T-cell (primary cell): ENCODE measurements at regions not wholly inside any gene's neighbourhood (a gene's known extent, or its start where the extent isn't known, plus 50 kb on each side); places are given as distances from the start of the nearest gene placed in this dataset.

Source experiments
- ATAC-seq, 4 experiments: fragments of 200-7000 bp in 3 of 4; fragments of 150-1000 bp in 1 of 4; cut with Tn5 transposase; replicated peaks in 1 of 4; 1 replicate in 3 of 4; 2 replicates in 1 of 4; pipeline ENCODE4 v1.10.0; 2021; ENCODE audit warnings: moderate library complexity in 3 of 4, mild to moderate bottlenecking in 2 of 4, moderate number of reproducible peaks in 1 of 4
- CTCF ChIA-PET, 2 donors: fragments of 300-600 bp; sonication (Branson Sonifier 250); formaldehyde crosslinking; loops; one replicate each; lab custom pipeline; 2022; ENCODE audit warnings: antibody characterized with exemption in 2 of 2; lab: Charles Lee
- POLR2A ChIA-PET, 2 donors: fragments of 300-600 bp; sonication (Branson Sonifier 250); formaldehyde crosslinking; loops; one replicate each; lab custom pipeline; 2022; ENCODE audit warnings: antibody characterized with exemption in 2 of 2; lab: Charles Lee
- DNase-seq, 35 experiments: peaks; one replicate each; pipeline versions ENCODE4 v3.0.0 to v3.0.0-alpha.2; 2013 to 2023
- H3K27ac ChIP-seq: one replicate; pipeline ENCODE4 v1.5.1; 2013; ENCODE audit warnings: low read length
- H3K27me3 ChIP-seq, 2 experiments: replicated peaks in 1 of 2; 1 replicate in 1 of 2; 2 replicates in 1 of 2; pipeline versions ENCODE4 v1.6.1 to v1.7.0; 2013; ENCODE audit warnings: low read length in 1 of 2, mixed read lengths in 1 of 2; ENCODE audit not compliant: control insufficient read depth in 2 of 2, insufficient read depth in 2 of 2; ENCODE audit errors: extremely low read depth in 1 of 2
- H3K36me3 ChIP-seq, 2 donors: 1 replicate in 1 of 2; 2 replicates in 1 of 2; pipeline versions ENCODE4 v1.6.1 to v1.7.0; 2013; ENCODE audit warnings: low read length in 1 of 2; ENCODE audit not compliant: control insufficient read depth in 2 of 2, insufficient read depth in 1 of 2; ENCODE audit errors: extremely low read depth in 1 of 2
- H3K4me1 ChIP-seq, 2 experiments: 1 replicate in 1 of 2; 2 replicates in 1 of 2; pipeline versions ENCODE4 v1.6.1 to v1.7.0; 2013; ENCODE audit warnings: low read length in 2 of 2, mixed read lengths in 1 of 2; ENCODE audit not compliant: insufficient read depth in 2 of 2, control insufficient read depth in 1 of 2; ENCODE audit errors: extremely low read depth in 1 of 2
- H3K4me3 ChIP-seq, 2 donors: 1 replicate in 1 of 2; 2 replicates in 1 of 2; pipeline versions ENCODE4 v1.5.1 to v1.7.0; 2013; ENCODE audit warnings: mild to moderate bottlenecking in 2 of 2, low read length in 1 of 2, moderate library complexity in 1 of 2; ENCODE audit not compliant: control insufficient read depth in 1 of 2; ENCODE audit errors: extremely low read depth in 1 of 2
- H3K9me3 ChIP-seq: 2 replicates; pipeline ENCODE4 v1.7.0; 2013
- H3K27ac Mint-ChIP-seq, 2 donors: one replicate each; pipeline ENCODE4 v1.8.0; 2020 to 2021; ENCODE audit warnings: mild to moderate bottlenecking in 2 of 2, mixed read lengths in 2 of 2
- H3K27me3 Mint-ChIP-seq, 2 donors: one replicate each; pipeline ENCODE4 v1.8.0; 2021 to 2022; ENCODE audit warnings: mixed read lengths in 2 of 2
- H3K36me3 Mint-ChIP-seq: one replicate; pipeline ENCODE4 v1.8.0; 2021; ENCODE audit warnings: mixed read lengths
- H3K4me1 Mint-ChIP-seq, 3 donors: one replicate each; pipeline ENCODE4 v1.8.0; 2020 to 2022; ENCODE audit warnings: mixed read lengths in 3 of 3, mild to moderate bottlenecking in 1 of 3
- H3K4me3 Mint-ChIP-seq, 3 donors: one replicate each; pipeline ENCODE4 v1.8.0; 2020 to 2022; ENCODE audit warnings: mild to moderate bottlenecking in 3 of 3, mixed read lengths in 3 of 3, moderate library complexity in 3 of 3
- H3K9me3 Mint-ChIP-seq, 3 donors: one replicate each; pipeline ENCODE4 v1.8.0; 2020 to 2022; ENCODE audit warnings: mixed read lengths in 3 of 3
- WGBS: methylation state at CpG from one replicate; pipeline ENCODE4 v1.1.5; 2013; ENCODE audit warnings: missing lambda C conversion rate; ENCODE audit not compliant: insufficient coverage; 5-methylcytosine and 5-hydroxymethylcytosine counted together

- whole genome bisulfite sequencing: 61% methylated on average over 5 of the region's 6 CpGs
- Histone ChIP-seq H3K4me3 (no peak overlapping the region), H3K27ac (no peak overlapping the region), H3K36me3 (no peaks in the 10 kb centered on the region), H3K4me1 (no peaks in the 10 kb centered on the region), H3K27me3 (peaks cover 0 to 12% of the 10 kb centered on the region in 2 experiments), H3K9me3 (no peaks in the 10 kb centered on the region)
- Mint-ChIP-seq H3K4me1 (no peaks in the 10 kb centered on the region), H3K4me3 (no peak overlapping the region), H3K9me3 (peaks cover 0 to 10% (median 2%) of the 10 kb centered on the region in 3 donors), H3K27ac (no peak overlapping the region), H3K36me3 (no peaks in the 10 kb centered on the region), H3K27me3 (peaks cover 3 to 8% of the 10 kb centered on the region in 2 donors)
- ChIA-PET POLR2A (no interaction called here), CTCF (no interaction called here)
- DNase-seq (no peak), ATAC-seq (no peak)
Measured at GRCh38 chr10:2861632-2862210, 205.6 kb upstream of the PFKP start.

GRCh38 chr10:2858452-2858851, 208.9 kb upstream of the PFKP start:
- no peak overlapping the region for H3K27ac Mint-ChIP-seq
- no CpG with 5 or more reads among the region's 2 CpGs for WGBS
- Histone ChIP-seq H3K4me3 (no peak overlapping the region), H3K4me1 (no peaks in the 10 kb centered on the region), H3K27me3 (peaks cover 0 to 5% of the 10 kb centered on the region in 2 experiments), H3K27ac (no peak overlapping the region), H3K9me3 (no peaks in the 10 kb centered on the region), H3K36me3 (no peaks in the 10 kb centered on the region)
- H3K4me3 Mint-ChIP-seq: no peak overlapping the region
- H3K9me3 Mint-ChIP-seq: peaks cover 0 to 10% (median 2%) of the 10 kb centered on the region in 3 donors
- ChIA-PET POLR2A (no interaction called here), CTCF (no interaction called here)
- DNase-seq: no peak
- no peak for ATAC-seq
- no peaks in the 10 kb centered on the region for H3K36me3 Mint-ChIP-seq
- peaks cover 10 to 21% of the 10 kb centered on the region in 2 donors for H3K27me3 Mint-ChIP-seq
- no peaks in the 10 kb centered on the region for H3K4me1 Mint-ChIP-seq

- ATAC-seq (no peak), DNase-seq (no peak)
- Mint-ChIP-seq H3K9me3 (peaks cover 0 to 10% (median 2%) of the 10 kb centered on the region in 3 donors), H3K4me1 (no peaks in the 10 kb centered on the region), H3K4me3 (no peak overlapping the region), H3K27ac (no peak overlapping the region), H3K27me3 (peaks cover 10 to 17% of the 10 kb centered on the region in 2 donors), H3K36me3 (no peaks in the 10 kb centered on the region)
- ChIA-PET POLR2A (no interaction called here), CTCF (no interaction called here)
- WGBS: 52% methylated on average over 4 of the region's 6 CpGs
- Histone ChIP-seq H3K27ac (no peak overlapping the region), H3K36me3 (no peaks in the 10 kb centered on the region), H3K27me3 (no peaks in the 10 kb centered on the region), H3K9me3 (no peaks in the 10 kb centered on the region), H3K4me1 (no peaks in the 10 kb centered on the region), H3K4me3 (no peak overlapping the region)
Measured at GRCh38 chr10:2856598-2856997, 210.8 kb upstream of the PFKP start.

- no peaks in the 10 kb centered on the region for H3K4me1 Mint-ChIP-seq
- no peak for DNase-seq
- Histone ChIP-seq H3K9me3 (no peaks in the 10 kb centered on the region), H3K27me3 (no peaks in the 10 kb centered on the region), H3K27ac (no peak overlapping the region), H3K4me1 (no peaks in the 10 kb centered on the region), H3K36me3 (no peaks in the 10 kb centered on the region), H3K4me3 (no peak overlapping the region)
- no peak overlapping the region for H3K27ac Mint-ChIP-seq
- CTCF ChIA-PET: no interaction called here
- peaks cover 17% of the 10 kb centered on the region in 2 donors for H3K27me3 Mint-ChIP-seq
- POLR2A ChIA-PET: interaction anchor here in 1 of 2 donors (1.1 kb wide), 1 partner anchor 13 kb away, joined by 3 read pairs; no protein-coding TSS in a partner anchor
- H3K9me3 Mint-ChIP-seq: no peaks in the 10 kb centered on the region
- no peak overlapping the region for H3K4me3 Mint-ChIP-seq
- no CpG with 5 or more reads among the region's 2 CpGs for WGBS
- no peaks in the 10 kb centered on the region for H3K36me3 Mint-ChIP-seq
- ATAC-seq: no peak
Measured at GRCh38 chr10:2852574-2853323, 214.6 kb upstream of the PFKP start.

- H3K4me3 ChIP-seq: no peak overlapping the region
- Mint-ChIP-seq H3K9me3 (no peaks in the 10 kb centered on the region), H3K27me3 (peaks cover 17% of the 10 kb centered on the region in 2 donors), H3K27ac (no peak overlapping the region), H3K4me3 (no peak overlapping the region), H3K4me1 (no peaks in the 10 kb centered on the region), H3K36me3 (no peaks in the 10 kb centered on the region)
- no peak overlapping the region for H3K27ac ChIP-seq
- DNase-seq (no peak), ATAC-seq (no peak)
- CTCF ChIA-PET: no interaction called here
- no peaks in the 10 kb centered on the region for H3K9me3 ChIP-seq
- H3K4me1 ChIP-seq: no peaks in the 10 kb centered on the region
- POLR2A ChIA-PET: no interaction called here
- H3K27me3 ChIP-seq: no peaks in the 10 kb centered on the region
- WGBS: 71% methylated on average over 3 of the region's 3 CpGs
- H3K36me3 ChIP-seq: no peaks in the 10 kb centered on the region
Measured at GRCh38 chr10:2851566-2851965, 215.8 kb upstream of the PFKP start.

GRCh38 chr10:2850202-2850601, 217.1 kb upstream of the PFKP start:
- ChIA-PET CTCF (no interaction called here), POLR2A (no interaction called here)
- Mint-ChIP-seq H3K27ac (no peak overlapping the region), H3K4me3 (no peak overlapping the region), H3K27me3 (peaks cover 11 to 17% of the 10 kb centered on the region in 2 donors), H3K4me1 (no peaks in the 10 kb centered on the region), H3K36me3 (no peaks in the 10 kb centered on the region), H3K9me3 (no peaks in the 10 kb centered on the region)
- Histone ChIP-seq H3K36me3 (no peaks in the 10 kb centered on the region), H3K4me3 (no peak overlapping the region), H3K27ac (no peak overlapping the region), H3K9me3 (no peaks in the 10 kb centered on the region), H3K27me3 (no peaks in the 10 kb centered on the region), H3K4me1 (no peaks in the 10 kb centered on the region)
- ATAC-seq (no peak), DNase-seq (no peak)
- WGBS: 100% methylated on average over 2 of the region's 5 CpGs
